ENCODE measurements at regions not wholly inside any gene's neighbourhood (a gene's known extent, or its start where the extent isn't known, plus 50 kb on each side); places are given as distances from the start of the nearest gene placed in this dataset.

DNA sequence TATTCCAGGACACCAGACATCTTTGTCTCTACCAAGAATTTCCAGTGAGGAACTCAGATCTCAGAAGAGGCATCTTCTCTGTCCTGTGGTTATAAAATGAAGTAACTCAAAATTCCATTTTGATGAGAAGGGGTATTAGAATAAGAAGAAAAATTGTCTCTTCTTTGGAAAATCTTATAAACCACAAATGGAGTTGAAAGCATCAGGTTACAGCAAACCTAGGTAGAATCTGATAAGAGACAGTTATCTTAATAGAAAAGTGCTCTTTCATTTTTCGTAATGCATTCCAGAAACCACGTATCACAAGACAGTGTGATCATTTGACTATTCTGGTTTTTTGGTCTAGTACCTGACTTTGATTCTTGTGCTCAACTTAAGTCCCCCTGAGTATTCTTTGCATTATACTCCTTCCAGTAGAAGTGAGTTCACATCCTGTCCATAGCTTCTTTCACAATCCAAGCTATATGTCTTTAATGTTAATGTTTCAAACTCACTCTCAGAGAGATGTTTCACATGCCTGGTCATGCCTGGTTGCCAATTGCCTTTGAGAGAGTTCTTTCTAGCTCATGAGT is 120.9 kb upstream of the PRDX6 start:
- no peaks in the 10 kb centered on the region for H3K27me3 ChIP-seq (ENCODE audit: control insufficient read depth in 3 of 3, insufficient read depth in 3 of 3, low read length in 2 of 3)
- no peak overlapping the region for H3K9ac ChIP-seq (ENCODE audit: insufficient read depth in 1 of 2, low read length in 2 of 2)
- TF ChIP-seq, protein P1, sequence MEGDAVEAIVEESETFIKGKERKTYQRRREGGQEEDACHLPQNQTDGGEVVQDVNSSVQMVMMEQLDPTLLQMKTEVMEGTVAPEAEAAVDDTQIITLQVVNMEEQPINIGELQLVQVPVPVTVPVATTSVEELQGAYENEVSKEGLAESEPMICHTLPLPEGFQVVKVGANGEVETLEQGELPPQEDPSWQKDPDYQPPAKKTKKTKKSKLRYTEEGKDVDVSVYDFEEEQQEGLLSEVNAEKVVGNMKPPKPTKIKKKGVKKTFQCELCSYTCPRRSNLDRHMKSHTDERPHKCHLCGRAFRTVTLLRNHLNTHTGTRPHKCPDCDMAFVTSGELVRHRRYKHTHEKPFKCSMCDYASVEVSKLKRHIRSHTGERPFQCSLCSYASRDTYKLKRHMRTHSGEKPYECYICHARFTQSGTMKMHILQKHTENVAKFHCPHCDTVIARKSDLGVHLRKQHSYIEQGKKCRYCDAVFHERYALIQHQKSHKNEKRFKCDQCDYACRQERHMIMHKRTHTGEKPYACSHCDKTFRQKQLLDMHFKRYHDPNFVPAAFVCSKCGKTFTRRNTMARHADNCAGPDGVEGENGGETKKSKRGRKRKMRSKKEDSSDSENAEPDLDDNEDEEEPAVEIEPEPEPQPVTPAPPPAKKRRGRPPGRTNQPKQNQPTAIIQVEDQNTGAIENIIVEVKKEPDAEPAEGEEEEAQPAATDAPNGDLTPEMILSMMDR (IDR thresholded peaks at IDR 0.05; ENCODE audit: control extremely low read depth, extremely low read depth), result no peak
- no peaks in the 10 kb centered on the region for H3K36me3 ChIP-seq (ENCODE audit: control insufficient read depth in 4 of 4, insufficient read depth in 4 of 4, low read length in 4 of 4)
- no peak overlapping the region for H3K27ac ChIP-seq (ENCODE audit: low read depth in 1 of 2, low read length in 1 of 2)
- H3K9me3 ChIP-seq (ENCODE audit: control insufficient read depth in 4 of 4, insufficient read depth in 3 of 4, low read length in 3 of 4), result peaks cover 0 to 6% (median under 1%) of the 10 kb centered on the region in 4 donors
- H3K4me3 ChIP-seq, result no peak overlapping the region
- DNase-seq (no peak), ATAC-seq (ENCODE audit: insufficient read depth, low FRiP score) (no peak)
- 86% methylated on average over 2 of the region's 2 CpGs for WGBS, 2 donors
- no peaks in the 10 kb centered on the region for H3K4me1 ChIP-seq (ENCODE audit: control insufficient read depth in 5 of 5, insufficient read depth in 5 of 5, low read length in 5 of 5)

GRCh38 chr1:173360487-173361063 is 116.6 kb upstream of the PRDX6 start:
- no peak overlapping the region for H3K27ac ChIP-seq (ENCODE audit: low read depth in 1 of 2, low read length in 1 of 2)
- no peak overlapping the region for H3K9ac ChIP-seq (ENCODE audit: insufficient read depth in 1 of 2, low read length in 2 of 2)
- no peak for ATAC-seq (ENCODE audit: insufficient read depth, low FRiP score)
- H3K27me3 ChIP-seq (ENCODE audit: control insufficient read depth in 3 of 3, insufficient read depth in 3 of 3, low read length in 2 of 3), result no peaks in the 10 kb centered on the region
- no peak overlapping the region for H3K4me3 ChIP-seq
- 47 to 66% methylated on average over 3 of the region's 3 CpGs for WGBS, 2 donors
- TF ChIP-seq, protein P1 (IDR thresholded peaks at IDR 0.05; ENCODE audit: control extremely low read depth, extremely low read depth), result no peak
- DNase-seq, result no peak
- no peaks in the 10 kb centered on the region for H3K36me3 ChIP-seq (ENCODE audit: control insufficient read depth in 4 of 4, insufficient read depth in 4 of 4, low read length in 4 of 4)
- H3K4me1 ChIP-seq (ENCODE audit: control insufficient read depth in 5 of 5, insufficient read depth in 5 of 5, low read length in 5 of 5), result no peaks in the 10 kb centered on the region
- H3K9me3 ChIP-seq (ENCODE audit: control insufficient read depth in 4 of 4, insufficient read depth in 3 of 4, low read length in 3 of 4), result no peaks in the 10 kb centered on the region

DNA sequence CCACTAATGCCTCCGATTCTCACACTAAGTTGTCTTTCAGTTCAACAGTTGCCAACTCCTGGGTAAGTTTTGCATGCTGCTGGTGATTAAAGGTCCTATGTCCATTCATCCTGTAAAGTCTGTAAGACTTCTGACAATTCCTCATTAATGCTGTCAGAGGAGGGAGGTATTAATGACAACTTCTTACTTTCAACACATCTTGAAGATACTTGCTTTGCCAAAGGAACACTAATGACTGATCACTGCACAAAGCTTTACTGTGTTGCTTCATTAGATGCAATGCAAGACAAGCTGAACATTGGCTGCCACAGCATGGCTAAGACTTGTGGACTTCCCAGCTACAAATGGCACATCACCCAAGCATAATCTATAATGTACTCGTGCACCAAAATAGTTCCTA is 114.6 kb upstream of the PRDX6 start:
- Histone ChIP-seq H3K36me3 (ENCODE audit: control insufficient read depth in 4 of 4, insufficient read depth in 4 of 4, low read length in 4 of 4) (no peaks in the 10 kb centered on the region), H3K4me1 (ENCODE audit: control insufficient read depth in 5 of 5, insufficient read depth in 5 of 5, low read length in 5 of 5) (no peaks in the 10 kb centered on the region), H3K27ac (ENCODE audit: low read depth in 1 of 2, low read length in 1 of 2) (no peak overlapping the region), H3K9ac (ENCODE audit: insufficient read depth in 1 of 2, low read length in 2 of 2) (no peak overlapping the region), H3K4me3 (no peak overlapping the region), H3K27me3 (ENCODE audit: control insufficient read depth in 3 of 3, insufficient read depth in 3 of 3, low read length in 2 of 3) (no peaks in the 10 kb centered on the region), H3K9me3 (ENCODE audit: control insufficient read depth in 4 of 4, insufficient read depth in 3 of 4, low read length in 3 of 4) (no peaks in the 10 kb centered on the region)
- ATAC-seq (ENCODE audit: insufficient read depth, low FRiP score), result no peak
- WGBS, 2 donors, result 89 to 96% methylated on average over 2 of the region's 2 CpGs
- TF ChIP-seq, protein P1 (IDR thresholded peaks at IDR 0.05; ENCODE audit: control extremely low read depth, extremely low read depth), result no peak
- DNase-seq, result no peak

DNA sequence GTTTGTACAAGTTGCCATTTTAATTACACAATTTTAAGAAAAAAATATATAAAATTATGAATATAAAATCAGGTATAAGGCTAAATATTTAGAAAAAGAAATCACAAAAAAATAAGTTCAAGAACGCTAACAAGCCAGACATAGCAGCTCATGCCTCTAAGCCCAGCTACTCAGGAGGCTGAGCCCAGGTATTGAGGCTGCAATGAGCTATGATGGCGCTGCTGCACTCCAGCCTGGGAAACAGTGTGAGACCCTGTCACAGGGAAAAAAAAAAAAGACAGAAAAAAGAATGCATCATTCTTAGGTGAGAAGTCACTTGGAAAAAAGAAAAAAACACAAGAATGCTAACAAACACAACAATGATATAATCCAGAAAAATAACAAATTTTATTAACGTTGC is 112.3 kb upstream of the PRDX6 start:
- H3K4me3 ChIP-seq, result no peak overlapping the region
- TF ChIP-seq, protein P1 (IDR thresholded peaks at IDR 0.05; ENCODE audit: control extremely low read depth, extremely low read depth), result no peak
- no peak overlapping the region for H3K27ac ChIP-seq (ENCODE audit: low read depth in 1 of 2, low read length in 1 of 2)
- ATAC-seq (ENCODE audit: insufficient read depth, low FRiP score), result no peak
- DNase-seq, result no peak
- H3K4me1 ChIP-seq (ENCODE audit: control insufficient read depth in 5 of 5, insufficient read depth in 5 of 5, low read length in 5 of 5), result no peaks in the 10 kb centered on the region
- H3K9me3 ChIP-seq (ENCODE audit: control insufficient read depth in 4 of 4, insufficient read depth in 3 of 4, low read length in 3 of 4), result no peaks in the 10 kb centered on the region
- H3K9ac ChIP-seq (ENCODE audit: insufficient read depth in 1 of 2, low read length in 2 of 2), result no peak overlapping the region
- no peaks in the 10 kb centered on the region for H3K36me3 ChIP-seq (ENCODE audit: control insufficient read depth in 4 of 4, insufficient read depth in 4 of 4, low read length in 4 of 4)
- no peaks in the 10 kb centered on the region for H3K27me3 ChIP-seq (ENCODE audit: control insufficient read depth in 3 of 3, insufficient read depth in 3 of 3, low read length in 2 of 3)
- WGBS, 2 donors, result 88 to 95% methylated on average over 3 of the region's 3 CpGs

Data from lung (tissue), 11 donors.